ENCODE measurements at regions not wholly inside any gene's neighbourhood (a gene's known extent, or its start where the extent isn't known, plus 50 kb on each side); places are given as distances from the start of the nearest gene placed in this dataset.

DNA sequence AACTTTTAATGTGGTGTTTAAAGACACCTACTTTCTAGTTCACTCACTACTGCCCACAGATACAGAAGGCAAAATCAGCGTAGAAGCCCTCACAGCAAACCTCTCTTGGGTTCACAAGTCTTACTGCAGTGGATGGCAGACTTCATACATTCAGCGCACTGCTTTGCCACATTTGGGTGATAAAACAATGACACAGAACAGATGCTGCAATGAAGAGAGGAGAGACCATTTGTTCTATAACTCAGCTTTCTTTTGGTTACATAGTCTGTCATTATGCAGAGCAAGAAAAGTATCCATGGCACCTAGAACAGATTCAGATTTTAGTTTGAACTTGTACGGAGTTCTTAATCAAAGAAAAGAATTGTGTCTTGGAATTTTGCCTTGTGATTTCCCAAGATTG lies 459.0 kb downstream of the BCAT1 start (continued):
- TF ChIP-seq ZNF551 (CRISPR knock-in tag; IDR thresholded peaks at IDR 0.05) (no peak), HNRNPLL (IDR thresholded peaks at IDR 0.05; ENCODE audit: low read depth, low read length, poor library complexity, severe bottlenecking) (no peak), HMG20A (CRISPR knock-in tag; conservative IDR thresholded peaks at IDR 0.05) (no peak), CSDE1 (IDR thresholded peaks at IDR 0.05) (no peak), NFXL1 (CRISPR knock-in tag; IDR thresholded peaks at IDR 0.05) (no peak), ZNF384 (IDR thresholded peaks at IDR 0.05; ENCODE audit: low read depth, low read length) (no peak), ZNF76 (CRISPR knock-in tag; IDR thresholded peaks at IDR 0.05; ENCODE audit: borderline replicate concordance) (no peak), MTA1 (IDR thresholded peaks at IDR 0.05; ENCODE audit: borderline replicate concordance) (no peak), ETV1 (tag; conservative IDR thresholded peaks at IDR 0.05; ENCODE audit: low read depth) (no peak), RBFOX2 (IDR thresholded peaks at IDR 0.05; ENCODE audit: low read depth, low read length) (no peak)
- TF ChIP-seq, protein P1, sequence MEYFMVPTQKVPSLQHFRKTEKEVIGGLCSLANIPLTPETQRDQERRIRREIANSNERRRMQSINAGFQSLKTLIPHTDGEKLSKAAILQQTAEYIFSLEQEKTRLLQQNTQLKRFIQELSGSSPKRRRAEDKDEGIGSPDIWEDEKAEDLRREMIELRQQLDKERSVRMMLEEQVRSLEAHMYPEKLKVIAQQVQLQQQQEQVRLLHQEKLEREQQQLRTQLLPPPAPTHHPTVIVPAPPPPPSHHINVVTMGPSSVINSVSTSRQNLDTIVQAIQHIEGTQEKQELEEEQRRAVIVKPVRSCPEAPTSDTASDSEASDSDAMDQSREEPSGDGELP (CRISPR knock-in tag; IDR thresholded peaks at IDR 0.05; ENCODE audit: borderline replicate concordance), result no peak
- TF ChIP-seq, protein P2, sequence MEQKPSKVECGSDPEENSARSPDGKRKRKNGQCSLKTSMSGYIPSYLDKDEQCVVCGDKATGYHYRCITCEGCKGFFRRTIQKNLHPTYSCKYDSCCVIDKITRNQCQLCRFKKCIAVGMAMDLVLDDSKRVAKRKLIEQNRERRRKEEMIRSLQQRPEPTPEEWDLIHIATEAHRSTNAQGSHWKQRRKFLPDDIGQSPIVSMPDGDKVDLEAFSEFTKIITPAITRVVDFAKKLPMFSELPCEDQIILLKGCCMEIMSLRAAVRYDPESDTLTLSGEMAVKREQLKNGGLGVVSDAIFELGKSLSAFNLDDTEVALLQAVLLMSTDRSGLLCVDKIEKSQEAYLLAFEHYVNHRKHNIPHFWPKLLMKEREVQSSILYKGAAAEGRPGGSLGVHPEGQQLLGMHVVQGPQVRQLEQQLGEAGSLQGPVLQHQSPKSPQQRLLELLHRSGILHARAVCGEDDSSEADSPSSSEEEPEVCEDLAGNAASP (IDR thresholded peaks at IDR 0.05), result no peak
